HL-60 (cell line): ENCODE measurements at regions not wholly inside any gene's neighbourhood (a gene's known extent, or its start where the extent isn't known, plus 50 kb on each side); places are given as distances from the start of the nearest gene placed in this dataset.

ENCODE experiments used
- DNase-seq, 2 experiments: peaks; one replicate each; pipeline ENCODE4 v3.0.0-alpha.2; 2010 to 2020; ENCODE audit warnings: low read depth in 1 of 2, low spot score in 1 of 2
- H3K27ac ChIP-seq: fragments of 250-450 bp; sonication (Bioruptor Pico); replicated peaks from 2 replicates; pipeline ENCODE4 v1.5.1; 2020; ENCODE audit warnings: mild to moderate bottlenecking, moderate library complexity
- H3K27me3 ChIP-seq: fragments of 250-450 bp; sonication (Bioruptor Pico); 2 replicates; pipeline ENCODE4 v1.5.1; 2021; ENCODE audit warnings: mild to moderate bottlenecking, moderate library complexity; ENCODE audit not compliant: insufficient read depth, poor library complexity, severe bottlenecking
- H3K4me3 ChIP-seq: replicated peaks from 2 replicates; pipeline ENCODE4 v1.5.1; 2011; ENCODE audit warnings: mild to moderate bottlenecking, control low read depth, low read length; ENCODE audit not compliant: insufficient read depth
- GABPA ChIP-seq: IDR thresholded peaks from 2 replicates; pipeline ENCODE4 v1.6.1; 2012; ENCODE audit warnings: low read depth
- POLR2AphosphoS5 ChIP-seq: IDR thresholded peaks from 2 replicates; pipeline ENCODE4 v1.6.1; 2012; ENCODE audit warnings: low read depth
- SPI1 ChIP-seq: IDR thresholded peaks from 2 replicates; pipeline ENCODE4 v1.6.1; 2012; ENCODE audit warnings: low read depth, mild to moderate bottlenecking, borderline replicate concordance
- TF ChIP-seq, protein P1 (sequence below): IDR thresholded peaks from 2 replicates; pipeline ENCODE4 v1.6.1; 2012; ENCODE audit warnings: low read depth; ENCODE audit not compliant: insufficient replicate concordance
- TF ChIP-seq, protein P2 (sequence below): IDR thresholded peaks from one replicate; pipeline ENCODE4 v1.5.1; 2011; ENCODE audit warnings: low read length, control low read depth, inconsistent platforms; ENCODE audit not compliant: insufficient read depth

DNA sequence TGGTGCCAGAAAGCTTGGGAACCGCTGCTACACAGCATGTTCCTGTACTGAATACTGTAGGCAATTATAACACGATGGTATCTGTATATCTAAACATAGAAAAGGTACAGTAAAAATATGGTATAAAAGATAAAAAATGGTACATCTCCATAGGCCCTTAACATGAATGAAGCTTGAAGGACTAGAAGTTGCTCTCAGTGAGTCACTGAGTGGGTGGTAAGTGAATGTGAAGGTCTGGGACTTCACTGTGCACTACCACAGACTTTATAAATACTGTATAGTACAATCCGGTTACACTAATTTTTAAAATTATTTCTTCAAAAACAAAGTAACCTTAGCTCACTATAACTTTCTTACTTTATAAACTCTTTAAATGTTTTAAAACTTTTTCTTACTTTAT lies 819.9 kb upstream of the GRAMD2B start:
- Histone ChIP-seq H3K27me3 (no peaks in the 10 kb centered on the region), H3K27ac (no peak overlapping the region), H3K4me3 (no peak overlapping the region)
- DNase-seq: no peak
- TF ChIP-seq GABPA (no peak), POLR2AphosphoS5 (no peak), SPI1 (no peak)
- TF ChIP-seq, protein P1, sequence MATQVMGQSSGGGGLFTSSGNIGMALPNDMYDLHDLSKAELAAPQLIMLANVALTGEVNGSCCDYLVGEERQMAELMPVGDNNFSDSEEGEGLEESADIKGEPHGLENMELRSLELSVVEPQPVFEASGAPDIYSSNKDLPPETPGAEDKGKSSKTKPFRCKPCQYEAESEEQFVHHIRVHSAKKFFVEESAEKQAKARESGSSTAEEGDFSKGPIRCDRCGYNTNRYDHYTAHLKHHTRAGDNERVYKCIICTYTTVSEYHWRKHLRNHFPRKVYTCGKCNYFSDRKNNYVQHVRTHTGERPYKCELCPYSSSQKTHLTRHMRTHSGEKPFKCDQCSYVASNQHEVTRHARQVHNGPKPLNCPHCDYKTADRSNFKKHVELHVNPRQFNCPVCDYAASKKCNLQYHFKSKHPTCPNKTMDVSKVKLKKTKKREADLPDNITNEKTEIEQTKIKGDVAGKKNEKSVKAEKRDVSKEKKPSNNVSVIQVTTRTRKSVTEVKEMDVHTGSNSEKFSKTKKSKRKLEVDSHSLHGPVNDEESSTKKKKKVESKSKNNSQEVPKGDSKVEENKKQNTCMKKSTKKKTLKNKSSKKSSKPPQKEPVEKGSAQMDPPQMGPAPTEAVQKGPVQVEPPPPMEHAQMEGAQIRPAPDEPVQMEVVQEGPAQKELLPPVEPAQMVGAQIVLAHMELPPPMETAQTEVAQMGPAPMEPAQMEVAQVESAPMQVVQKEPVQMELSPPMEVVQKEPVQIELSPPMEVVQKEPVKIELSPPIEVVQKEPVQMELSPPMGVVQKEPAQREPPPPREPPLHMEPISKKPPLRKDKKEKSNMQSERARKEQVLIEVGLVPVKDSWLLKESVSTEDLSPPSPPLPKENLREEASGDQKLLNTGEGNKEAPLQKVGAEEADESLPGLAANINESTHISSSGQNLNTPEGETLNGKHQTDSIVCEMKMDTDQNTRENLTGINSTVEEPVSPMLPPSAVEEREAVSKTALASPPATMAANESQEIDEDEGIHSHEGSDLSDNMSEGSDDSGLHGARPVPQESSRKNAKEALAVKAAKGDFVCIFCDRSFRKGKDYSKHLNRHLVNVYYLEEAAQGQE: no peak
- TF ChIP-seq, protein P2, sequence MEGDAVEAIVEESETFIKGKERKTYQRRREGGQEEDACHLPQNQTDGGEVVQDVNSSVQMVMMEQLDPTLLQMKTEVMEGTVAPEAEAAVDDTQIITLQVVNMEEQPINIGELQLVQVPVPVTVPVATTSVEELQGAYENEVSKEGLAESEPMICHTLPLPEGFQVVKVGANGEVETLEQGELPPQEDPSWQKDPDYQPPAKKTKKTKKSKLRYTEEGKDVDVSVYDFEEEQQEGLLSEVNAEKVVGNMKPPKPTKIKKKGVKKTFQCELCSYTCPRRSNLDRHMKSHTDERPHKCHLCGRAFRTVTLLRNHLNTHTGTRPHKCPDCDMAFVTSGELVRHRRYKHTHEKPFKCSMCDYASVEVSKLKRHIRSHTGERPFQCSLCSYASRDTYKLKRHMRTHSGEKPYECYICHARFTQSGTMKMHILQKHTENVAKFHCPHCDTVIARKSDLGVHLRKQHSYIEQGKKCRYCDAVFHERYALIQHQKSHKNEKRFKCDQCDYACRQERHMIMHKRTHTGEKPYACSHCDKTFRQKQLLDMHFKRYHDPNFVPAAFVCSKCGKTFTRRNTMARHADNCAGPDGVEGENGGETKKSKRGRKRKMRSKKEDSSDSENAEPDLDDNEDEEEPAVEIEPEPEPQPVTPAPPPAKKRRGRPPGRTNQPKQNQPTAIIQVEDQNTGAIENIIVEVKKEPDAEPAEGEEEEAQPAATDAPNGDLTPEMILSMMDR: no peak

DNA sequence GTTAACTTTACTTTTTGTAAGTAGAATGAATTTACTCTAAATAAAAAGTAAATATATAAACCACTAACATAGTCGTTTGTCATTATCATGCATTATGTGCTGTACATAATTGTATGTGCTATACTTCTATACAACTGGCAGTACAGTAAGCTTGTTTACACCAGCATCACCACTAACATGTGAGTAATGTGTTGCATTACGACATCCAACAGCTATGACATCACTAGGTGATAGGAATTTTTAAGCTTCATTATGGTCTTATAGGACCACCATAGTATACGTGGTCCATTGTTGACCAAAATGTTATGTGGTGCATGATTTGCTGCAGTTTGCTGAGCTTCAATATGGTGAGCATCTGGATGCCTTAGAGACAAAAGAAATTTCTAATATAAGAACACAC lies 819.1 kb upstream of the GRAMD2B start:
- H3K27me3 ChIP-seq: no peaks in the 10 kb centered on the region
- TF ChIP-seq, protein P2: no peak
- no peak for TF ChIP-seq SPI1
- no peak for TF ChIP-seq GABPA
- TF ChIP-seq, protein P1: no peak
- TF ChIP-seq POLR2AphosphoS5: no peak
- DNase-seq: no peak
- H3K4me3 ChIP-seq: no peak overlapping the region
- no peak overlapping the region for H3K27ac ChIP-seq

DNA sequence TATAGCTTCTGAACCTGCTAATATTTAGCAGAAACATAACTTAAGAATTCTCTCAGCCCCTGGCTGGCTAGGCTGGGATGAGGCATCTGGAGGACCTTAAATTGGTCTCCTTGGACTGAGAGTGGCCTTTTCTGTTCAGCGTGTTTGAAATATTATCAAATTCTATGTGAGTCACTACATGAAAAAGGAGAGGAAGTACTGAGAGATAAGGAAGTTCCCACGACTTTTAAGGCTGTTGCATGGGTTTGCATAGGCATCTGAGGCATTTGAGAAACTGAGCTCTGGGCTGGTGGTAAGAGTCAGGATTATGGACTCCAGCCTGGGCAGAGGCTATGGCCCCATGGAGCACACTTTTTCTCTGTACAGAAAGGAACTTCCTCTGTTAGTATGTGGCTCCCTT lies 816.2 kb upstream of the GRAMD2B start:
- Histone ChIP-seq H3K4me3 (no peak overlapping the region), H3K27me3 (no peaks in the 10 kb centered on the region), H3K27ac (no peak overlapping the region)
- TF ChIP-seq, protein P2: no peak
- TF ChIP-seq POLR2AphosphoS5 (no peak), SPI1 (no peak), GABPA (no peak)
- TF ChIP-seq, protein P1: no peak
- no peak for DNase-seq
